WTC11 (cell line): ENCODE measurements at regions not wholly inside any gene's neighbourhood (a gene's known extent, or its start where the extent isn't known, plus 50 kb on each side); places are given as distances from the start of the nearest gene placed in this dataset.

Experiments
- ATAC-seq: fragments of 200-7000 bp; cut with Tn5 transposase; 2 replicates; pipeline ENCODE4 v1.10.0; 2021; ENCODE audit warnings: mild to moderate bottlenecking, moderate library complexity
- CTCF ChIA-PET: fragments of 300-600 bp; sonication (Branson Sonifier 250); formaldehyde crosslinking; loops from one replicate; lab custom pipeline; 2021; ENCODE audit warnings: antibody characterized with exemption; lab: Charles Lee
- POLR2A ChIA-PET: fragments of 350-600 bp; sonication (Branson Sonifier 250); formaldehyde crosslinking; loops from one replicate; lab custom pipeline; 2021; ENCODE audit warnings: antibody characterized with exemption; lab: Charles Lee
- DNase-seq: peaks from one replicate; pipeline ENCODE4 v3.0.0; 2021; ENCODE audit warnings: low spot score
- H3K27ac Mint-ChIP-seq: 2 replicates; pipeline ENCODE4 v1.8.0; 2021; ENCODE audit warnings: mixed read lengths
- H3K27me3 Mint-ChIP-seq: 2 replicates; pipeline ENCODE4 v1.8.0; 2021; ENCODE audit warnings: low read depth, mild to moderate bottlenecking, moderate library complexity, mixed read lengths
- H3K36me3 Mint-ChIP-seq: 2 replicates; pipeline ENCODE4 v1.8.0; 2021; ENCODE audit warnings: mixed read lengths
- H3K4me1 Mint-ChIP-seq: 2 replicates; pipeline ENCODE4 v1.8.0; 2022; ENCODE audit warnings: mixed read lengths
- H3K4me3 Mint-ChIP-seq: 2 replicates; pipeline ENCODE4 v1.8.0; 2021; ENCODE audit warnings: mild to moderate bottlenecking, moderate library complexity, mixed read lengths
- H3K9me3 Mint-ChIP-seq: 2 replicates; pipeline ENCODE4 v1.8.0; 2021; ENCODE audit warnings: mixed read lengths
- ESRRA ChIP-seq: sonication (generic); formaldehyde crosslinking; IDR thresholded peaks from 2 replicates; pipeline ENCODE4 v1.8.1; 2022; ENCODE audit warnings: mild to moderate bottlenecking, missing genetic modification reagents, borderline replicate concordance
- GABPB1 ChIP-seq: sonication (generic); formaldehyde crosslinking; IDR thresholded peaks from 2 replicates; pipeline ENCODE4 v1.8.1; 2023; ENCODE audit warnings: mild to moderate bottlenecking, missing genetic modification reagents
- JAZF1 ChIP-seq: fragments of 250-450 bp; sonication (Bioruptor Pico); IDR thresholded peaks from 2 replicates; pipeline ENCODE4 v1.9.0; 2021; ENCODE audit warnings: moderate library complexity, mild to moderate bottlenecking, inconsistent platforms
- KAT7 ChIP-seq: sonication (generic); formaldehyde crosslinking; IDR thresholded peaks from 2 replicates; pipeline ENCODE4 v1.8.1; 2023; ENCODE audit warnings: missing genetic modification reagents, mild to moderate bottlenecking, borderline replicate concordance
- MYBL2 ChIP-seq: sonication (generic); formaldehyde crosslinking; IDR thresholded peaks from 2 replicates; pipeline ENCODE4 v1.8.1; 2023; ENCODE audit warnings: mild to moderate bottlenecking, moderate library complexity, missing genetic modification reagents
- PRRX2 ChIP-seq: fragments of 250-450 bp; sonication (Bioruptor Pico); IDR thresholded peaks from 2 replicates; pipeline ENCODE4 v1.8.0; 2021; ENCODE audit warnings: mild to moderate bottlenecking
- TP53 ChIP-seq: sonication (generic); formaldehyde crosslinking; IDR thresholded peaks from 2 replicates; pipeline ENCODE4 v1.8.1; 2023; ENCODE audit warnings: mild to moderate bottlenecking, missing genetic modification reagents
- ZNF416 ChIP-seq: fragments of 250-450 bp; sonication (Bioruptor Pico); IDR thresholded peaks from 2 replicates; pipeline ENCODE4 v1.9.0; 2021; ENCODE audit warnings: mild to moderate bottlenecking, inconsistent platforms
- ZNF671 ChIP-seq: fragments of 250-450 bp; sonication (Bioruptor Pico); IDR thresholded peaks from 2 replicates; pipeline ENCODE4 v1.8.0; 2021; ENCODE audit warnings: mild to moderate bottlenecking
- TF ChIP-seq, protein P1 (sequence below): fragments of 250-450 bp; sonication (Bioruptor Pico); IDR thresholded peaks from 2 replicates; pipeline ENCODE4 v1.9.0; 2021; ENCODE audit warnings: mild to moderate bottlenecking
- TF ChIP-seq, protein P2 (sequence below): sonication (generic); formaldehyde crosslinking; IDR thresholded peaks from 2 replicates; pipeline ENCODE4 v1.8.1; 2022; ENCODE audit warnings: low read depth, missing genetic modification reagents, borderline replicate concordance
- TF ChIP-seq, protein P3 (sequence below): sonication (generic); formaldehyde crosslinking; IDR thresholded peaks from 2 replicates; pipeline ENCODE4 v1.8.0; 2022; ENCODE audit warnings: mild to moderate bottlenecking, missing genetic modification reagents
- TF ChIP-seq, protein P4 (sequence below): sonication (generic); formaldehyde crosslinking; IDR thresholded peaks from 2 replicates; pipeline ENCODE4 v1.8.1; 2022; ENCODE audit warnings: low read depth, mild to moderate bottlenecking, moderate library complexity, missing genetic modification reagents, borderline replicate concordance
- TF ChIP-seq, protein P5 (sequence below): sonication (generic); formaldehyde crosslinking; IDR thresholded peaks from 2 replicates; pipeline ENCODE4 v1.8.0; 2023; ENCODE audit warnings: missing genetic modification reagents
- TF ChIP-seq, protein P6 (sequence below): sonication (generic); formaldehyde crosslinking; IDR thresholded peaks from 2 replicates; pipeline ENCODE4 v1.8.0; 2023; ENCODE audit warnings: mild to moderate bottlenecking, missing genetic modification reagents

GRCh38 chr22:49502126-49502826, 325.4 kb downstream of the BRD1 start (continued):
- no peak for TF ChIP-seq MYBL2
- TF ChIP-seq TP53 (CRISPR knock-in tag), result no peak

GRCh38 chr22:49500942-49501395, 326.7 kb downstream of the BRD1 start:
- ChIA-PET POLR2A (no interaction called here), CTCF (no interaction called here)
- Mint-ChIP-seq H3K9me3 (0 out of 2 replicates have a peak, but pooled peaks cover 3% of the 10 kb centered on the region), H3K36me3 (no peaks in the 10 kb centered on the region), H3K4me3 (no peak overlapping the region)
- DNase-seq, result no peak
- TF ChIP-seq ESRRA (CRISPR knock-in tag), result no peak
- no peak for TF ChIP-seq KAT7
- TF ChIP-seq, protein P1, sequence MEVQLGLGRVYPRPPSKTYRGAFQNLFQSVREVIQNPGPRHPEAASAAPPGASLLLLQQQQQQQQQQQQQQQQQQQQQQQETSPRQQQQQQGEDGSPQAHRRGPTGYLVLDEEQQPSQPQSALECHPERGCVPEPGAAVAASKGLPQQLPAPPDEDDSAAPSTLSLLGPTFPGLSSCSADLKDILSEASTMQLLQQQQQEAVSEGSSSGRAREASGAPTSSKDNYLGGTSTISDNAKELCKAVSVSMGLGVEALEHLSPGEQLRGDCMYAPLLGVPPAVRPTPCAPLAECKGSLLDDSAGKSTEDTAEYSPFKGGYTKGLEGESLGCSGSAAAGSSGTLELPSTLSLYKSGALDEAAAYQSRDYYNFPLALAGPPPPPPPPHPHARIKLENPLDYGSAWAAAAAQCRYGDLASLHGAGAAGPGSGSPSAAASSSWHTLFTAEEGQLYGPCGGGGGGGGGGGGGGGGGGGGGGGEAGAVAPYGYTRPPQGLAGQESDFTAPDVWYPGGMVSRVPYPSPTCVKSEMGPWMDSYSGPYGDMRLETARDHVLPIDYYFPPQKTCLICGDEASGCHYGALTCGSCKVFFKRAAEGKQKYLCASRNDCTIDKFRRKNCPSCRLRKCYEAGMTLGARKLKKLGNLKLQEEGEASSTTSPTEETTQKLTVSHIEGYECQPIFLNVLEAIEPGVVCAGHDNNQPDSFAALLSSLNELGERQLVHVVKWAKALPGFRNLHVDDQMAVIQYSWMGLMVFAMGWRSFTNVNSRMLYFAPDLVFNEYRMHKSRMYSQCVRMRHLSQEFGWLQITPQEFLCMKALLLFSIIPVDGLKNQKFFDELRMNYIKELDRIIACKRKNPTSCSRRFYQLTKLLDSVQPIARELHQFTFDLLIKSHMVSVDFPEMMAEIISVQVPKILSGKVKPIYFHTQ, result no peak
- no peak for TF ChIP-seq GABPB1
- TF ChIP-seq, protein P2, sequence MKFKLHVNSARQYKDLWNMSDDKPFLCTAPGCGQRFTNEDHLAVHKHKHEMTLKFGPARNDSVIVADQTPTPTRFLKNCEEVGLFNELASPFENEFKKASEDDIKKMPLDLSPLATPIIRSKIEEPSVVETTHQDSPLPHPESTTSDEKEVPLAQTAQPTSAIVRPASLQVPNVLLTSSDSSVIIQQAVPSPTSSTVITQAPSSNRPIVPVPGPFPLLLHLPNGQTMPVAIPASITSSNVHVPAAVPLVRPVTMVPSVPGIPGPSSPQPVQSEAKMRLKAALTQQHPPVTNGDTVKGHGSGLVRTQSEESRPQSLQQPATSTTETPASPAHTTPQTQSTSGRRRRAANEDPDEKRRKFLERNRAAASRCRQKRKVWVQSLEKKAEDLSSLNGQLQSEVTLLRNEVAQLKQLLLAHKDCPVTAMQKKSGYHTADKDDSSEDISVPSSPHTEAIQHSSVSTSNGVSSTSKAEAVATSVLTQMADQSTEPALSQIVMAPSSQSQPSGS (CRISPR knock-in tag), result no peak
- no peak for TF ChIP-seq JAZF1 (CRISPR knock-in tag)
- no peak for TF ChIP-seq ZNF671 (CRISPR knock-in tag)
- no peak for TF ChIP-seq ZNF416 (CRISPR knock-in tag)
- TF ChIP-seq, protein P3, sequence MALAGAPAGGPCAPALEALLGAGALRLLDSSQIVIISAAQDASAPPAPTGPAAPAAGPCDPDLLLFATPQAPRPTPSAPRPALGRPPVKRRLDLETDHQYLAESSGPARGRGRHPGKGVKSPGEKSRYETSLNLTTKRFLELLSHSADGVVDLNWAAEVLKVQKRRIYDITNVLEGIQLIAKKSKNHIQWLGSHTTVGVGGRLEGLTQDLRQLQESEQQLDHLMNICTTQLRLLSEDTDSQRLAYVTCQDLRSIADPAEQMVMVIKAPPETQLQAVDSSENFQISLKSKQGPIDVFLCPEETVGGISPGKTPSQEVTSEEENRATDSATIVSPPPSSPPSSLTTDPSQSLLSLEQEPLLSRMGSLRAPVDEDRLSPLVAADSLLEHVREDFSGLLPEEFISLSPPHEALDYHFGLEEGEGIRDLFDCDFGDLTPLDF (CRISPR knock-in tag), result no peak
- TF ChIP-seq, protein P4, sequence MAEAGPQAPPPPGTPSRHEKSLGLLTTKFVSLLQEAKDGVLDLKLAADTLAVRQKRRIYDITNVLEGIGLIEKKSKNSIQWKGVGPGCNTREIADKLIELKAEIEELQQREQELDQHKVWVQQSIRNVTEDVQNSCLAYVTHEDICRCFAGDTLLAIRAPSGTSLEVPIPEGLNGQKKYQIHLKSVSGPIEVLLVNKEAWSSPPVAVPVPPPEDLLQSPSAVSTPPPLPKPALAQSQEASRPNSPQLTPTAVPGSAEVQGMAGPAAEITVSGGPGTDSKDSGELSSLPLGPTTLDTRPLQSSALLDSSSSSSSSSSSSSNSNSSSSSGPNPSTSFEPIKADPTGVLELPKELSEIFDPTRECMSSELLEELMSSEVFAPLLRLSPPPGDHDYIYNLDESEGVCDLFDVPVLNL (CRISPR knock-in tag), result no peak
- TF ChIP-seq, protein P5, sequence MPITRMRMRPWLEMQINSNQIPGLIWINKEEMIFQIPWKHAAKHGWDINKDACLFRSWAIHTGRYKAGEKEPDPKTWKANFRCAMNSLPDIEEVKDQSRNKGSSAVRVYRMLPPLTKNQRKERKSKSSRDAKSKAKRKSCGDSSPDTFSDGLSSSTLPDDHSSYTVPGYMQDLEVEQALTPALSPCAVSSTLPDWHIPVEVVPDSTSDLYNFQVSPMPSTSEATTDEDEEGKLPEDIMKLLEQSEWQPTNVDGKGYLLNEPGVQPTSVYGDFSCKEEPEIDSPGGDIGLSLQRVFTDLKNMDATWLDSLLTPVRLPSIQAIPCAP (CRISPR knock-in tag), result no peak
- no peak for TF ChIP-seq PRRX2 (CRISPR knock-in tag)
- TF ChIP-seq, protein P6, sequence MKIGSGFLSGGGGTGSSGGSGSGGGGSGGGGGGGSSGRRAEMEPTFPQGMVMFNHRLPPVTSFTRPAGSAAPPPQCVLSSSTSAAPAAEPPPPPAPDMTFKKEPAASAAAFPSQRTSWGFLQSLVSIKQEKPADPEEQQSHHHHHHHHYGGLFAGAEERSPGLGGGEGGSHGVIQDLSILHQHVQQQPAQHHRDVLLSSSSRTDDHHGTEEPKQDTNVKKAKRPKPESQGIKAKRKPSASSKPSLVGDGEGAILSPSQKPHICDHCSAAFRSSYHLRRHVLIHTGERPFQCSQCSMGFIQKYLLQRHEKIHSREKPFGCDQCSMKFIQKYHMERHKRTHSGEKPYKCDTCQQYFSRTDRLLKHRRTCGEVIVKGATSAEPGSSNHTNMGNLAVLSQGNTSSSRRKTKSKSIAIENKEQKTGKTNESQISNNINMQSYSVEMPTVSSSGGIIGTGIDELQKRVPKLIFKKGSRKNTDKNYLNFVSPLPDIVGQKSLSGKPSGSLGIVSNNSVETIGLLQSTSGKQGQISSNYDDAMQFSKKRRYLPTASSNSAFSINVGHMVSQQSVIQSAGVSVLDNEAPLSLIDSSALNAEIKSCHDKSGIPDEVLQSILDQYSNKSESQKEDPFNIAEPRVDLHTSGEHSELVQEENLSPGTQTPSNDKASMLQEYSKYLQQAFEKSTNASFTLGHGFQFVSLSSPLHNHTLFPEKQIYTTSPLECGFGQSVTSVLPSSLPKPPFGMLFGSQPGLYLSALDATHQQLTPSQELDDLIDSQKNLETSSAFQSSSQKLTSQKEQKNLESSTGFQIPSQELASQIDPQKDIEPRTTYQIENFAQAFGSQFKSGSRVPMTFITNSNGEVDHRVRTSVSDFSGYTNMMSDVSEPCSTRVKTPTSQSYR (CRISPR knock-in tag), result no peak
- no peak for TF ChIP-seq TP53 (CRISPR knock-in tag)
- TF ChIP-seq, all 79 proteins: peak for 0
- Mint-ChIP-seq H3K4me1 (no peaks in the 10 kb centered on the region), H3K27ac (no peak overlapping the region), H3K27me3 (no peaks in the 10 kb centered on the region)
- ATAC-seq, result no peak
